SU-DHL-6 (cell line): ENCODE measurements at regions not wholly inside any gene's neighbourhood (a gene's known extent, or its start where the extent isn't known, plus 50 kb on each side); places are given as distances from the start of the nearest gene placed in this dataset.

Source experiments
- H2AFZ ChIP-seq: fragments of 200-600 bp; sonication (generic); 2 replicates; pipeline ENCODE4 v1.6.1; 2014; ENCODE audit warnings: low read depth, mild to moderate bottlenecking, moderate library complexity, mixed read lengths, antibody characterized with exemption, low read length; ENCODE audit not compliant: severe bottlenecking
- H3F3A ChIP-seq: fragments of 200-600 bp; shearing (Covaris generic); 2 replicates; pipeline ENCODE4 v1.6.0; 2016; ENCODE audit warnings: antibody characterized with exemption, mild to moderate bottlenecking; ENCODE audit not compliant: insufficient read depth
- H3K27ac ChIP-seq: fragments of 200-600 bp; sonication (generic); 2 replicates; pipeline ENCODE4 v1.5.1; 2016; ENCODE audit warnings: low read depth, mild to moderate bottlenecking, low read length, moderate library complexity, mixed read lengths
- H3K27me3 ChIP-seq: fragments of 200-600 bp; sonication (generic), shearing (Covaris generic); 2 replicates; pipeline ENCODE4 v1.6.0; 2014; ENCODE audit warnings: mild to moderate bottlenecking, low read length
- H3K36me3 ChIP-seq: fragments of 200-600 bp; sonication (generic); 2 replicates; pipeline ENCODE4 v1.6.1; 2014; ENCODE audit warnings: mild to moderate bottlenecking, low read length, mixed read lengths
- H3K4me2 ChIP-seq: fragments of 300-600, 200-600 bp; shearing (Covaris generic), sonication (generic); 2 replicates; pipeline ENCODE4 v1.6.0; 2014; ENCODE audit warnings: low read length, low read depth, mild to moderate bottlenecking; ENCODE audit not compliant: poor library complexity, severe bottlenecking
- H3K4me3 ChIP-seq: fragments of 200-600 bp; sonication (generic); 2 replicates; pipeline ENCODE4 v1.5.1; 2014; ENCODE audit warnings: antibody characterized with exemption, low read length, mild to moderate bottlenecking, mixed read lengths; ENCODE audit not compliant: insufficient read depth, poor library complexity, severe bottlenecking
- H3K79me2 ChIP-seq: fragments of 200-600 bp; sonication (generic); 2 replicates; pipeline ENCODE4 v1.6.1; 2014; ENCODE audit warnings: mild to moderate bottlenecking, low read length, moderate library complexity; ENCODE audit not compliant: insufficient read depth
- H3K9ac ChIP-seq: fragments of 200-600 bp; sonication (generic); 2 replicates; pipeline ENCODE4 v1.7.0; 2014; ENCODE audit warnings: mild to moderate bottlenecking, low read length
- H3K9me2 ChIP-seq: fragments of 200-600 bp; sonication (generic); replicated peaks from 2 replicates; pipeline ENCODE4 v1.6.1; 2014; ENCODE audit warnings: low read length; ENCODE audit not compliant: insufficient read depth
- H3K9me3 ChIP-seq: fragments of 200-600 bp; sonication (generic); 2 replicates; pipeline ENCODE4 v1.6.1; 2014; ENCODE audit warnings: low read length, mixed read lengths; ENCODE audit not compliant: insufficient read depth
- H4K20me1 ChIP-seq: fragments of 200-600 bp; sonication (generic); 2 replicates; pipeline ENCODE4 v1.6.1; 2014; ENCODE audit warnings: low read depth, mild to moderate bottlenecking, antibody characterized with exemption, low read length, moderate library complexity, mixed read lengths
- CTCF ChIP-seq: fragments of 200-600 bp; sonication (generic); IDR thresholded peaks from one replicate; pipeline ENCODE4 v1.5.1; 2017; ENCODE audit warnings: antibody characterized with exemption, mild to moderate bottlenecking, low read length, moderate library complexity; ENCODE audit not compliant: insufficient read depth, poor library complexity, severe bottlenecking
- EZH2phosphoT487 ChIP-seq: fragments of 200-600 bp; sonication (generic), shearing (Covaris generic); conservative IDR thresholded peaks from 2 replicates; pipeline ENCODE4 v1.6.1; 2018; ENCODE audit warnings: mild to moderate bottlenecking, antibody characterized with exemption, low read length, moderate library complexity, mixed read lengths

GRCh38 chr2:8437949-8438400 lies 243.9 kb upstream of the ID2 start:
- Histone ChIP-seq H3K27me3 (no peaks in the 10 kb centered on the region), H3K79me2 (no peaks in the 10 kb centered on the region), H3K9me3 (no peaks in the 10 kb centered on the region), H3K27ac (no peak overlapping the region), H3K9me2 (no peaks in the 10 kb centered on the region), H3K9ac (no peak overlapping the region), H3K4me3 (no peak overlapping the region), H4K20me1 (no peaks in the 10 kb centered on the region), H3K4me2 (no peak overlapping the region), H3F3A (no peaks in the 10 kb centered on the region; the same call in 1 of the 2 replicates), H3K36me3 (no peaks in the 10 kb centered on the region), H2AFZ (no peak overlapping the region)
- no peak for TF ChIP-seq EZH2phosphoT487

GRCh38 chr2:8438476-8438875 lies 243.4 kb upstream of the ID2 start:
- no peaks in the 10 kb centered on the region for H4K20me1 ChIP-seq
- no peaks in the 10 kb centered on the region for H3K9me2 ChIP-seq
- no peaks in the 10 kb centered on the region; the same call in 1 of the 2 replicates for H3F3A ChIP-seq
- no peak overlapping the region for H3K27ac ChIP-seq
- H3K9me3 ChIP-seq, result no peaks in the 10 kb centered on the region
- H3K9ac ChIP-seq, result no peak overlapping the region
- no peak overlapping the region for H3K4me3 ChIP-seq
- no peak overlapping the region for H3K4me2 ChIP-seq
- no peaks in the 10 kb centered on the region for H3K79me2 ChIP-seq
- no peak overlapping the region for H2AFZ ChIP-seq
- H3K36me3 ChIP-seq, result no peaks in the 10 kb centered on the region
- H3K27me3 ChIP-seq, result no peaks in the 10 kb centered on the region
- TF ChIP-seq CTCF (no peak), EZH2phosphoT487 (no peak)

- Histone ChIP-seq H3F3A (no peaks in the 10 kb centered on the region; the same call in 1 of the 2 replicates), H4K20me1 (no peaks in the 10 kb centered on the region), H3K27ac (no peak overlapping the region), H3K27me3 (no peaks in the 10 kb centered on the region), H3K9me2 (no peaks in the 10 kb centered on the region), H3K4me2 (no peak overlapping the region), H3K79me2 (no peaks in the 10 kb centered on the region), H3K4me3 (no peak overlapping the region), H2AFZ (no peak overlapping the region), H3K9me3 (no peaks in the 10 kb centered on the region), H3K36me3 (no peaks in the 10 kb centered on the region), H3K9ac (no peak overlapping the region)
- no peak for TF ChIP-seq EZH2phosphoT487
- no peak for TF ChIP-seq CTCF
These were observed 242.9 kb upstream of the ID2 start for GRCh38 chr2:8438996-8439395.

GRCh38 chr2:8440029-8440778 lies 241.7 kb upstream of the ID2 start:
- H3K4me3 ChIP-seq, result no peak overlapping the region

More at GRCh38 chr2:8440029-8440778, 241.7 kb upstream of the ID2 start:
- TF ChIP-seq EZH2phosphoT487 (no peak), CTCF (no peak)
- no peak overlapping the region for H2AFZ ChIP-seq
- no peaks in the 10 kb centered on the region for H3K36me3 ChIP-seq
- no peak overlapping the region for H3K27ac ChIP-seq
- H3K9me3 ChIP-seq, result no peaks in the 10 kb centered on the region
- H3F3A ChIP-seq, result no peaks in the 10 kb centered on the region; the same call in 1 of the 2 replicates
- no peak overlapping the region for H3K4me2 ChIP-seq
- no peak overlapping the region for H3K9ac ChIP-seq
- no peaks in the 10 kb centered on the region for H4K20me1 ChIP-seq
- no peaks in the 10 kb centered on the region for H3K9me2 ChIP-seq
- no peaks in the 10 kb centered on the region for H3K79me2 ChIP-seq
- no peaks in the 10 kb centered on the region for H3K27me3 ChIP-seq
